Sigmoid colon (tissue), 6 donors: ENCODE measurements at regions not wholly inside any gene's neighbourhood (a gene's known extent, or its start where the extent isn't known, plus 50 kb on each side); places are given as distances from the start of the nearest gene placed in this dataset.

ENCODE experiments used
- DNase-seq: peaks from one replicate; pipeline ENCODE4 v3.0.0-alpha.2; 2019
- H3K27ac ChIP-seq, 4 donors: fragments of 200-600 bp; sonication (generic); one replicate each; pipeline ENCODE4 v1.5.1; 2016 to 2019; ENCODE audit warnings: mild to moderate bottlenecking in 1 of 4
- H3K27me3 ChIP-seq, 3 donors: fragments of 200-600 bp; sonication (generic); one replicate each; pipeline ENCODE4 v1.5.1; 2019; ENCODE audit warnings: mild to moderate bottlenecking in 1 of 3
- H3K36me3 ChIP-seq, 4 donors: fragments of 200-600 bp; sonication (generic); one replicate each; pipeline ENCODE4 v1.5.1; 2016 to 2019
- H3K4me1 ChIP-seq, 4 donors: fragments of 200-600 bp; sonication (generic); one replicate each; pipeline ENCODE4 v1.5.1; 2017 to 2019
- H3K4me3 ChIP-seq, 4 donors: fragments of 200-600 bp; sonication (generic); one replicate each; pipeline ENCODE4 v1.5.1; 2017 to 2019; ENCODE audit warnings: mild to moderate bottlenecking in 2 of 4, moderate library complexity in 1 of 4
- H3K9me3 ChIP-seq, 4 donors: fragments of 200-600 bp in 3 of 4; sonication (generic) in 3 of 4; one replicate each; pipeline versions ENCODE4 v1.5.1 to v1.6.1; 2013 to 2019
- EP300 ChIP-seq, 4 donors: sonication (generic); formaldehyde crosslinking; IDR thresholded peaks; one replicate each; pipeline ENCODE4 v1.6.1; 2017; ENCODE audit warnings: antibody characterized with exemption in 4 of 4
- POLR2A ChIP-seq, 2 donors: fragments of 450-650 bp; IDR thresholded peaks; one replicate each; pipeline ENCODE4 v1.6.1; 2016; ENCODE audit warnings: antibody characterized with exemption in 2 of 2, mild to moderate bottlenecking in 2 of 2, moderate library complexity in 2 of 2
- POLR2AphosphoS5 ChIP-seq, 4 donors: sonication (generic); formaldehyde crosslinking; IDR thresholded peaks; one replicate each; pipeline ENCODE4 v1.6.1; 2017; ENCODE audit warnings: antibody characterized with exemption in 4 of 4
- WGBS, 2 donors: extraction: QIAGEN DNeasy Blood & Tissue Kit; methylation state at CpG; one replicate each; pipeline ENCODE4 v1.1.7; 2013; 5-methylcytosine and 5-hydroxymethylcytosine counted together
- intact Hi-C: fragments of 100-400 bp; cut with DNase I; formaldehyde crosslinking; loops from one replicate; pipeline ENCODE4 v1.15.1; 2023
- TF ChIP-seq, protein P1 (sequence below), 4 experiments: fragments of 450-650 bp in 3 of 4; fragments of 200-600 bp in 1 of 4; IDR thresholded peaks; one replicate each; pipeline ENCODE4 v1.5.1; 2016 to 2019; ENCODE audit warnings: antibody characterized with exemption in 4 of 4, mild to moderate bottlenecking in 3 of 4, moderate library complexity in 2 of 4
- donor health status: healthy with polysubstance abuse.
- donor health status: healthy.

DNA sequence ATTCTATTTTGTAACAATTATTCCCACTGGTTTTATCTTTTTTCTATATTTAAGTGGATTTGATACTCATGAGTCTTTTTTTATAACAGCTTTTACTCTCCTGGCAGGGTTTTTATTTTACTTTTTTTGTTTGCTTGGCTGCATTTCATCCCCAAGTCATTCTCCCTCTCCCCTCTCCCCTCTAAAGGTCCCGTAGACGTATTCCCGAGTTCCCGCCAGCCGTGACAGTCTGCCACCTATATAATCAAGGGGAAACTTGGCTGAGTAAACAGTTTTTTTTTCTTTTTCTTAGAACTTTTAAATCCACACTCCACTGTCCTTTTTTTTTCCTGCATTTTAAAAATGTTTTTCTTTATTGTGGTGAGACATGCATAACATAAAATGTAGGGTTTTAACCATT is 433.1 kb upstream of the HS6ST1 start:
- DNase-seq, result no peak
- WGBS, 2 donors, result 38 to 70% methylated on average over 5 of the region's 5 CpGs
- Histone ChIP-seq H3K27me3 (peaks cover 0 to 5% (median 0%) of the 10 kb centered on the region in 3 donors), H3K27ac (no peak overlapping the region), H3K9me3 (no peaks in the 10 kb centered on the region), H3K36me3 (no peaks in the 10 kb centered on the region), H3K4me3 (no peak overlapping the region), H3K4me1 (no peaks in the 10 kb centered on the region)
- intact Hi-C loops, result no loop called here
- TF ChIP-seq POLR2A (IDR thresholded peaks at IDR 0.05), result no peak
- TF ChIP-seq POLR2AphosphoS5 (IDR thresholded peaks at IDR 0.05), result no peak
- no peak for TF ChIP-seq EP300 (IDR thresholded peaks at IDR 0.05)
- TF ChIP-seq, protein P1, sequence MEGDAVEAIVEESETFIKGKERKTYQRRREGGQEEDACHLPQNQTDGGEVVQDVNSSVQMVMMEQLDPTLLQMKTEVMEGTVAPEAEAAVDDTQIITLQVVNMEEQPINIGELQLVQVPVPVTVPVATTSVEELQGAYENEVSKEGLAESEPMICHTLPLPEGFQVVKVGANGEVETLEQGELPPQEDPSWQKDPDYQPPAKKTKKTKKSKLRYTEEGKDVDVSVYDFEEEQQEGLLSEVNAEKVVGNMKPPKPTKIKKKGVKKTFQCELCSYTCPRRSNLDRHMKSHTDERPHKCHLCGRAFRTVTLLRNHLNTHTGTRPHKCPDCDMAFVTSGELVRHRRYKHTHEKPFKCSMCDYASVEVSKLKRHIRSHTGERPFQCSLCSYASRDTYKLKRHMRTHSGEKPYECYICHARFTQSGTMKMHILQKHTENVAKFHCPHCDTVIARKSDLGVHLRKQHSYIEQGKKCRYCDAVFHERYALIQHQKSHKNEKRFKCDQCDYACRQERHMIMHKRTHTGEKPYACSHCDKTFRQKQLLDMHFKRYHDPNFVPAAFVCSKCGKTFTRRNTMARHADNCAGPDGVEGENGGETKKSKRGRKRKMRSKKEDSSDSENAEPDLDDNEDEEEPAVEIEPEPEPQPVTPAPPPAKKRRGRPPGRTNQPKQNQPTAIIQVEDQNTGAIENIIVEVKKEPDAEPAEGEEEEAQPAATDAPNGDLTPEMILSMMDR (IDR thresholded peaks at IDR 0.05), result no peak

DNA sequence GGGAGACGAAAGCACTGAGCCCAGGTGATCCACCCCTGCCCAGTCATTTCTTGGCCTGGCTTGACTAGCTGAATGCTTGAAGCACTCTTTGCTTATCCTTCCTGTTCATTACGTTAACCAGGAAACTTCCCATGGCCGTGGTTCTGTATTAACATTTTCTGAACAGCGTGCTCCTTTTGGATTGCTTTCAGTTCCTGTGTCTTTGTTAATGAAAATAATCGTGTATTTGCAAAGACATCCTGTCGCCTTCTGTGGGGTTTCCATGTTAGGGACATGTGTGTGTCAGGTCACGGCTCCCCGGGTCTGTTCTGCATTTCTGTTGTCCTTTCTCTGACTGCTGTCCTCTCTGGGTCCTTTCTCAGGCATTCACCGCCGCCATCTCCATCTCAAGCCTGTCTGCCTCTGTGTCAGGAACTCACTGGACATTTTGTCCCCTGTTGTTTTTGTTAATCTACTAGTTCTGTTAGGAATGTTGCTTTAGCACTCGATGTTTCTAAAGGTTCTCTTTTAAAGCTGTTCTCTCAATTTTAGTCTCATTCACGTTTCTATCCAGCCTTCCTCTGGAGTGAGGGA is 434.1 kb upstream of the HS6ST1 start:
- Histone ChIP-seq H3K36me3 (no peaks in the 10 kb centered on the region), H3K27me3 (peaks cover 0 to 5% (median 0%) of the 10 kb centered on the region in 3 donors), H3K9me3 (no peaks in the 10 kb centered on the region), H3K4me3 (no peak overlapping the region), H3K27ac (no peak overlapping the region), H3K4me1 (no peaks in the 10 kb centered on the region)
- intact Hi-C loops, result no loop called here
- no peak for DNase-seq
- TF ChIP-seq, protein P1 (IDR thresholded peaks at IDR 0.05), result no peak
- TF ChIP-seq POLR2A (IDR thresholded peaks at IDR 0.05) (no peak), POLR2AphosphoS5 (IDR thresholded peaks at IDR 0.05) (no peak), EP300 (IDR thresholded peaks at IDR 0.05) (no peak)
- 67 to 80% methylated on average over 12 of the region's 12 CpGs for WGBS, 2 donors

DNA sequence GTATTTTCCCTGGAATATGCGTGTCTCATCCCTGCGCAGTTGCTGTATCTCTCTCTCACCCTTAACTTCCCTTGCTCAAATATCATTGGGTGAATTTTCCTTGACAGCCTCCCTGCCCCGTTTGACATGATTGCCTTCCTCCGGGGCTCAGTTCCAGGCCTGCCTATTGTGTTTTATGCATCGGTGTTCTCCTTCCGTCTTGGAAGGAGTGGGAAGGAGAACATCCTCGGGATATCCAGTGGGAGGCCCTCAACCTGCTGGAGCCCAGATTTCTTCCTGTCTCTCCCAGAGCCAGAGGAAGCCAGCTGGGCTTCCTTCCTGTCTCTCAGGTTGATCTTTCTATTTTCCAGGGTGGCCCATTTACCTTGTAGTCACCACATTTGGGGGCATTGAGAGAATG is 434.7 kb upstream of the HS6ST1 start:
- Histone ChIP-seq H3K9me3 (no peaks in the 10 kb centered on the region), H3K4me3 (no peak overlapping the region), H3K36me3 (no peaks in the 10 kb centered on the region), H3K4me1 (no peaks in the 10 kb centered on the region), H3K27ac (no peak overlapping the region), H3K27me3 (peaks cover 0 to 5% (median 0%) of the 10 kb centered on the region in 3 donors)
- TF ChIP-seq POLR2A (IDR thresholded peaks at IDR 0.05) (no peak), POLR2AphosphoS5 (IDR thresholded peaks at IDR 0.05) (no peak), EP300 (IDR thresholded peaks at IDR 0.05) (no peak)
- TF ChIP-seq, protein P1 (IDR thresholded peaks at IDR 0.05), result no peak
- intact Hi-C loops, result no loop called here
- 69 to 71% methylated on average over 7 of the region's 7 CpGs for WGBS, 2 donors
- no peak for DNase-seq

DNA sequence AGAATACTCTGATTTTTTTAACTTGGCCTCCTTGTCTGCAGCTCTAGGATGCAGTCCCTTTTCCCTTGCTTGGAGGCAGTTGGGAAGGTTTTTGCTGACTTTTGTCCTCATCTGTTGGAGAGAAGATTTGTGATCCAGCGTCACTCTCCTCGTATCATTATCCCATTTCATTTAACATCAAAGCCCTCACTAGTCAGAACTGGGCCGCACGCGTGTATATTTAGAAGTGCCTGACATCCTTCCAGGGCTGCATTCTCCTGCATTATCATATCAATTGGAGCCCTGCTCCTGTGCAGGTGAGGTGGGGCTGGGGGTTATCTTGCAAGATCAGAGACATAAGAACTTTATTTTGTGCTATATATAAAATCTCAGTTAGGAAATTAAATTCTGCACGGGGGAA is 435.1 kb upstream of the HS6ST1 start:
- no peak overlapping the region for H3K4me3 ChIP-seq
- intact Hi-C loops, result no loop called here
- peaks cover 0 to 5% (median 0%) of the 10 kb centered on the region in 3 donors for H3K27me3 ChIP-seq
- no peaks in the 10 kb centered on the region for H3K9me3 ChIP-seq
- no peak overlapping the region for H3K27ac ChIP-seq
- H3K4me1 ChIP-seq, result no peaks in the 10 kb centered on the region
- TF ChIP-seq POLR2A (IDR thresholded peaks at IDR 0.05) (no peak), POLR2AphosphoS5 (IDR thresholded peaks at IDR 0.05) (no peak), EP300 (IDR thresholded peaks at IDR 0.05) (no peak)
- TF ChIP-seq, protein P1 (IDR thresholded peaks at IDR 0.05), result no peak
- WGBS, 2 donors, result 55 to 72% methylated on average over 6 of the region's 6 CpGs
- no peaks in the 10 kb centered on the region for H3K36me3 ChIP-seq
- DNase-seq, result no peak

DNA sequence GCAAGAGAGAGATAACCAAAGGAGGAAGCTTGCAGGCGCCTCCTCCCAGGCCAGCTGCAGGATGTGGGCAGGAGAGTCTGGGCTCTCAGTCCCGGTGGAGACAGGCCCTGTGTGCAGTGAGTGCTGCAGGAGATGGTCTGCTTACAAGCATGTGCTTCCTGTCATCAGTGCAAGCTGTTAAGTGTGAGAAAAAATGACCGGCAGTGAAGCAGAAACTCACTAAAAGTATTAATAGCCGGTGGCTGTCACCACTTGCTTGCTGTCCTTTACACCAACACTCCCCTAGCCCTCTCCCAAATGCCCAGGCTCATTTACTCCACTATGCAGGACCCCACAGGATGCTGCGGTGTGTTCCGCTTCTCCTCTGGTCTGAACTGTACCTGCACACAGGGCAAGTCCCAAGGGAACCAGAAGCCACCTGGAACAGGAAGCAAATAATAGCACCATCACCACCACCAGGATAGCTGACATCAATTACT is 435.6 kb upstream of the HS6ST1 start:
- no peak overlapping the region for H3K27ac ChIP-seq

More for the DNA sequence above, 435.6 kb upstream of the HS6ST1 start:
- intact Hi-C loops, result no loop called here
- Histone ChIP-seq H3K4me1 (no peaks in the 10 kb centered on the region), H3K4me3 (no peak overlapping the region), H3K9me3 (no peaks in the 10 kb centered on the region), H3K36me3 (no peaks in the 10 kb centered on the region), H3K27me3 (peaks cover 0 to 1% (median 0%) of the 10 kb centered on the region in 3 donors)
- WGBS, 2 donors, result 30 to 60% methylated on average over 6 of the region's 6 CpGs
- no peak for TF ChIP-seq POLR2A (IDR thresholded peaks at IDR 0.05)
- TF ChIP-seq POLR2AphosphoS5 (IDR thresholded peaks at IDR 0.05), result no peak
- TF ChIP-seq, protein P1 (IDR thresholded peaks at IDR 0.05), result no peak
- no peak for TF ChIP-seq EP300 (IDR thresholded peaks at IDR 0.05)
- DNase-seq, result no peak
